ACHN (cell line): ENCODE measurements at regions not wholly inside any gene's neighbourhood (a gene's known extent, or its start where the extent isn't known, plus 50 kb on each side); places are given as distances from the start of the nearest gene placed in this dataset.

ENCODE experiments used
- DNase-seq: peaks from one replicate; pipeline ENCODE4 v3.0.0-alpha.2; 2015
- in situ Hi-C: cut with HindIII; loops from 2 replicates; pipeline ENCODE4 v1.10.0; 2017; ENCODE audit warnings: low sequenced_read_pairs, low pct_ligation_motif_present, low pct_unique_long_range_greater_than_20kb

GRCh38 chr6:17047889-17048288, 54.0 kb upstream of the STMND1 start:
- DNase-seq: no peak
- in situ Hi-C loops: no loop called here

DNA sequence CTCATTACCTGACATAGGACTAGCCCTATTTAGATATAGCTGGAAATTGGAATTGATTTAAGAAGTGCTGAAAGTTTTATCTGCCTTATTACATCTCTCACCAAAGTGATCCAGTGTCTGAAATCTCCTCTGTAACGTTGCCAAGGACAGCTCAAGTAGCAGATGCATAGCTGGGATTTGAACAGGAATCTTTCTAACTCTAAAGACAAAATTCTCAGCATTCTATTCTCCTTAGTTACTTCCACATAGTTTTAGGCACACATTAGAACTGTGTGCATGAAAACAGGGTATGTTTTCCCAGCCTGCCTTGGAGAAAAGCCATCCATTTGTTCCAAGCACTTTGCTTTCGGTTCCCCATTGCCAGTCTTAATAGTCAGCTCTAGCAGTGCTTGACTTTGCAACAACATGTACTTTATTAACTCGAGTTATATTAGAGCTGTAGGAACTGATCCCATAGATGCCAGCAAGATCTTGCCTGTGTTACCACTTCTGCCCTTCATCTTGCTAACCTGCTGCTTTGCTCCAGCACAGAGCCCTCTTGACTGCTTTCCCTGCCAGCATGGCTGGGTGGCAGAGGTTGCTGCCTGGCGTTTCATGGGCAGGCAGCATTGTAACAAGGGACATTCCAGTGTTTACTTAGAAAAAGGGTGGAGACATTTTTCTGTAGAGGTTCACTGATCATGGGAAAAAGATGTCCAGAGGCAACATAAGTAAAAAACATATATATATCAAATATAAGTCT, 56.1 kb upstream of the STMND1 start:
- no peak for DNase-seq
- in situ Hi-C loops: no loop called here

GRCh38 chr6:17043148-17043522, 58.7 kb upstream of the STMND1 start:
- in situ Hi-C loops: no loop called here
- DNase-seq: no peak

DNA sequence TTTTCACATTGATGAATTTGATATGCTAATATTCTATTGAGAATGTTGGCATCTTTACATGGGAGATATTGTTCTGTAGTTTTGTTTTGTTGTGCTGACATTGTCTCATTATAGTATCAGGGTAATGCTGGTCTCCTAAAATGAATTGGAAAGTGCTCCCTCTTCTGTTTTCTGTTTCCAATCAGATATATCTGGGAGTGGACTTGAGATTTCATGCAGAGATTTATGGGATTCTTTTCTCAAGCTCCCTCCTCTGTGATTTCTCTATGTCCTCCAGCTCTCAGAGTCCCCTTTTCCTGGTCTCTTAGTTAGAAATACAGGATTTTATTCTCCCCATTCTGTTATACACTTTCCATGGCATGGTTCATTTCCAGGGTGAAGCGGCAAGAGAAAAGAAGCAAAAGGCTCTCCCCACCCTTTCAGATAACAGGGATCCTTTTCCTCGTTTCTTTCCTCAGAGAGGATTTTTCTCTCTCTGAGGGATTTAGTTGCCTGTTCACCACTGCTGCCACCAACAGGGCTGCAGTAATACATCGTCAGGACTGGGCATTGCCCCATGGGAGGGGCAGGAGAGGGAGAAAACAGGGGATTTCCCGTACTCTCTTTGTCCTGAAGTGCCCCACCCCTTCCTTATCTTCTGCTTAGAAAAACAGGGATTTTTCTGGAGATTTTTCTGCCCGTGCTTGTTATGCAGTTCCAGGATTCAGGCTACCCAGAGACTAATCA, 59.3 kb upstream of the STMND1 start:
- DNase-seq: peak; percentile 62
- in situ Hi-C loops: no loop called here

DNA sequence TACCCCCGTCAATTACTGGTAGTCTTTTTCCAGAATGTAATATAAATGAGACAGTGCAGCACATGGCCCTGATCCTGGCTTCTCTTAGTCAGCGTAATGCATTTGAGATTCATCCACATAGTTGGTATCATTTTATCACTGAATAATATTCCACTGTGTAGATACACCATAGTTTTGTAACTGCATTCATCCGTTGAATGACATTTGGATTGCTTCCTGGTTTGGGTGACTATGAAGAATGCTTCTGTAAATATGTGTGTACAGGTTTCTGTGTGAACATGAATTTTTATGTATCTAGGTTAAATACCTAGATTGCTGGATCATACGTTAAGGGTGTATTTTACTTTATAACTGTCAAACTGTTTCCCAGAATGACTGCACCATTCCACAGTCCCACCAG, 62.6 kb upstream of the STMND1 start:
- DNase-seq: no peak
- in situ Hi-C loops: no loop called here

GRCh38 chr6:17038316-17038715, 63.5 kb upstream of the STMND1 start:
- DNase-seq: no peak
- in situ Hi-C loops: no loop called here

- DNase-seq: no peak
- in situ Hi-C loops: no loop called here
These were observed 65.8 kb upstream of the STMND1 start for GRCh38 chr6:17036065-17036393.

- DNase-seq: no peak
- in situ Hi-C loops: no loop called here
These were observed 66.4 kb upstream of the STMND1 start for GRCh38 chr6:17035257-17036064.

- in situ Hi-C loops: no loop called here
- DNase-seq: no peak
These were observed 68.1 kb upstream of the STMND1 start for GRCh38 chr6:17033746-17034145.

DNA sequence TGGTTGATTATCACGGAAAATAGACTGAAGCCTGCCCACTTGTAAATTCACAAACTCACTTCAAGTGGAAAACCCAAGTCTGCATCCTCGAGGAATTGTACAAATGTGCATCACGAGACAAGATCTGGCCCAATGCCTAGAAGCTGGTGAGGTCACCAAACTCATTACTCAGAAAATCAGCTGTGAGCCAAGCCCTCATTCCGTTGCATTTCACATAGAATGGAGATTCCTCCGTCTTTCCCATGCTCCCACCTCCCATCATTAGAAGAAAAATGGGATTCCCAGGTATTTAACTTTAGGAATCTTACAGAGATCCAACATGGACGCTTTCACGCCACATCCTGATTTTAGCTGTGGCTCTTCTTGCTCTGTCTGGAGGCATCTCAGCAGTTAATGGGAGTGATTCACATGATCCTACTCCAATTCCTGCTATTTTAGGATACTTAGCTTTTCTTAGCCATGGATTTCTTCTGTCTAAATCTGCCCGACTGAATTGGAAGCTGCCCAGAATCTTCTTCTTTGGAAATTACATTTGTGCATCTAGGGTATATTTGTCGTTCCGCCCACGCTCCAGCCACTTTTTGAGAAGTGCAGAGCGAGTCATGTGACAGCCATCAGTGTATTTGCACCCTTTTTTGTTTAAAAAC, 68.7 kb upstream of the STMND1 start:
- DNase-seq: peak; percentile 85
- in situ Hi-C loops: no loop called here

DNA sequence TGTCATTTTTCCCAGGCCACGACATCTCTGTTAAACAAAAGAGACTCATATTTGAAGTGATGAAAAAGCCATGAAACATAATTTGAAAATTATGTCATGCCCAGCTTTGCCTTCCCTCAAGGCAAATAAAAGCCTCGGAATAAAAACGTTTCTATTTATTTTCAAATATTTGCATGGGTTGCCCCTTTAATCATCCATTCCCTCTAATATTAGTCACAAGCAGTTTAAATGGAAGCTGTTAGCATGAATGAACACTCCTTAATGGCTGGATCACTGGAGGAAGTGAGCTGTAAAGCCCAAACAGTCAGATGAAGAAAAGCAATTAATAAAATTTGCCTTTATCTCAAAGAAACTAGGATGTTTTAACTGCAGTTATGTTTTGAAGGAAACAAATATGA, 69.3 kb upstream of the STMND1 start:
- in situ Hi-C loops: no loop called here
- DNase-seq: no peak

- in situ Hi-C loops: no loop called here
- DNase-seq: no peak
These were observed 69.9 kb upstream of the STMND1 start for GRCh38 chr6:17031961-17032360.

GRCh38 chr6:17027441-17027840, 74.4 kb upstream of the STMND1 start:
- no peak for DNase-seq
- in situ Hi-C loops: no loop called here

GRCh38 chr6:17022604-17023003, 79.2 kb upstream of the STMND1 start:
- in situ Hi-C loops: no loop called here
- DNase-seq: no peak

GRCh38 chr6:17021539-17021889, 80.3 kb upstream of the STMND1 start:
- no peak for DNase-seq
- in situ Hi-C loops: no loop called here

DNA sequence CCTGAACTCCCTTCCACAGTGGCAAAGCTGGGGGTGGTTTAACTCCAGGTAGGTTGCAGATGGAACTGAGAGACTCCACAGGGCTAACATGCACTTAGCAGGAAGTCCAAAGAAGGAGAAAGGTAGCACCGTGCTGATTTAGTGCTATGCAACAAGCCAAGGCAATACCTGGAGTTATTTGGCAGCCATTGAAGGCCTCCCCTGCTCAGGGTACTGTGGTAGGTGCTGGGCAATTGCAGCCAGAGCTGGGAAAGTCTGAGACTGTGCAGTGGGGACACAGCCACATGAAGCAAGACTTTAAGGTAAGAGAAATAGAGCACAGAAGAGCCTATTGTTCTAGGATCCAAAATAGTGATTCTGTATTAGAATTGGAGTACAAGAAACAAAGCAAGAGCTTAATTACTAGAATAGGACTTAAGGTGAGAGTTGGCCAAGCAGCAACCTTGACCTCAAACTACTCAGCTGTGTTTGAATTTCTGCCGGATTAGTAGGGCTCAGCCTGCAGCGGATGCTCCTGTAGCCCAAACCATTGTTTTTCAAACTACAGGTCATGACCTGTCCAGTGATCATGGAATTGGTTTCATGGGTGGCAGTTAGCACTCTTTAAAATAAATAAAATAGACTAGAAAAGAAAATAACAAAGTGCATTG, 80.8 kb upstream of the STMND1 start:
- DNase-seq: no peak
- in situ Hi-C loops: no loop called here

DNA sequence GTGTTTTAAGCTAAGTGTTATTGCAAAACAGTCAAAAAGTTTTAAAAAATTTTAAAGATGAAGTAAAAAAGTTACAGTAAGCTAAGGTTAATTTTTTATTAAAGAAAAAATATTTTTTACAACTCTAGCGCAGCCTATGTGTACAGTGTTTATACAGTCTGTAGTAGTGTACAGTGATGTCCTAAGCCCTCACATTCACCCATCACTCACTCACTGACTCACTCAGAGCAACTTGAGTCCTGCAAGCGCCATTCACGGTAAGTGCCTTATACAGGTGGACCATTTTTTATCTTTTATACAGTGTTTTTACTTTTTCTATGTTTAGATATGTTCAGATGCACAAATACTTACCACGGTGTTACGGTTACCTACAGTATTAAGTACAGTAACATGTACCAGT, 83.4 kb upstream of the STMND1 start:
- no peak for DNase-seq
- in situ Hi-C loops: no loop called here

DNA sequence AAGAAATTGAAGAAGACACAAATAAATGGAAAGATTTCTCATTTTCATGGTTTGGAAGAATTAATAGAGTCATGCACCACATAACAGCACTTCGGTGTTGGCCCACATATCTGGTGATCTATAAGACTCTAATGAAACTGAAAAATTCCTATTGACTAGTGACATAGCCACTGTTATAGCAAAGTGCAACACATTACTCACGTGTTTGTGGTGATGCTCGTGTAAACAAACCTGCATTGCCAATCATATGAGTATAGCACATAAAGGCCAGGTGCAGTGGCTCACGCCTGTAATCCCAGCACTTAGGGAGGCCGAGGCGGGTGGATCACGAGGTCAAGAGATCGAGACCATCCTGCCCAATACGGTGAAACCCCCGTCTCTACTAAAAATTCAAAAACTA, 84.4 kb upstream of the STMND1 start:
- no peak for DNase-seq
- in situ Hi-C loops: no loop called here
